Activated CD4-positive, alpha-beta T cell treated with anti-CD3 and anti-CD28 coated beads, Interleukin-2, amount 50 U/mL, for 24 hours (primary cell): ENCODE measurements at regions not wholly inside any gene's neighbourhood (a gene's known extent, or its start where the extent isn't known, plus 50 kb on each side); places are given as distances from the start of the nearest gene placed in this dataset.

Source experiments
- DNase-seq, 2 donors: peaks; one replicate each; pipeline ENCODE4 v3.0.0-alpha.2; 2020; ENCODE audit warnings: low read depth in 1 of 2, low spot score in 1 of 2

GRCh38 chr2:153020201-153020600, 301.8 kb downstream of the ARL6IP6 start:
- DNase-seq = no peak

- DNase-seq = no peak
Measured at GRCh38 chr2:153005071-153005730, 286.8 kb downstream of the ARL6IP6 start.

GRCh38 chr2:153004627-153005026, 286.2 kb downstream of the ARL6IP6 start:
- DNase-seq = no peak

GRCh38 chr2:152974146-152974545, 255.7 kb downstream of the ARL6IP6 start:
- DNase-seq = no peak

GRCh38 chr2:152971685-152972084, 253.3 kb downstream of the ARL6IP6 start:
- DNase-seq = no peak

- DNase-seq = no peak
Measured at GRCh38 chr2:152962446-152962845, 244.0 kb downstream of the ARL6IP6 start.

GRCh38 chr2:152961351-152961750, 242.9 kb downstream of the ARL6IP6 start:
- DNase-seq = no peak

GRCh38 chr2:152950126-152950525, 231.7 kb downstream of the ARL6IP6 start:
- DNase-seq = no peak

- DNase-seq = no peak
Measured at GRCh38 chr2:152944099-152944498, 225.7 kb downstream of the ARL6IP6 start.

GRCh38 chr2:152942940-152943440, 224.6 kb downstream of the ARL6IP6 start:
- no peak for DNase-seq

GRCh38 chr2:152930501-152930900, 212.1 kb downstream of the ARL6IP6 start:
- DNase-seq = no peak

- no peak for DNase-seq
Measured at GRCh38 chr2:152929628-152930027, 211.2 kb downstream of the ARL6IP6 start.

- DNase-seq = peak in 1 of 2 donors; percentile 6
Measured at GRCh38 chr2:152925547-152926448, 207.4 kb downstream of the ARL6IP6 start.

- no peak for DNase-seq
Measured at GRCh38 chr2:152924722-152925121, 206.3 kb downstream of the ARL6IP6 start.

- DNase-seq = no peak
Measured at GRCh38 chr2:152924219-152924618, 205.8 kb downstream of the ARL6IP6 start.

- no peak for DNase-seq
Measured at GRCh38 chr2:152920846-152921245, 202.4 kb downstream of the ARL6IP6 start.

GRCh38 chr2:152910970-152911369, 192.6 kb downstream of the ARL6IP6 start:
- DNase-seq = no peak

GRCh38 chr2:152907046-152907445, 188.6 kb downstream of the ARL6IP6 start:
- no peak for DNase-seq

- DNase-seq = no peak
Measured at GRCh38 chr2:152894051-152894450, 175.6 kb downstream of the ARL6IP6 start.

- DNase-seq = no peak
Measured at GRCh38 chr2:152890736-152891135, 172.3 kb downstream of the ARL6IP6 start.

- DNase-seq = no peak
Measured at GRCh38 chr2:152883951-152884487, 165.6 kb downstream of the ARL6IP6 start.

- no peak for DNase-seq
Measured at GRCh38 chr2:152881527-152881926, 163.1 kb downstream of the ARL6IP6 start.
